Ascending aorta (tissue), 2 donors: ENCODE measurements at regions not wholly inside any gene's neighbourhood (a gene's known extent, or its start where the extent isn't known, plus 50 kb on each side); places are given as distances from the start of the nearest gene placed in this dataset.
A peak's percentile ranks its signal among the peaks of the same experiment; 100 is the strongest.

Experiments
- DNase-seq, 2 donors: peaks; one replicate each; pipeline ENCODE4 v3.0.0-alpha.2; 2019; ENCODE audit warnings: low spot score in 2 of 2
- H3K27ac ChIP-seq, 2 donors: fragments of 200-600 bp; sonication (generic); one replicate each; pipeline ENCODE4 v1.5.1; 2016 to 2017; ENCODE audit warnings: mild to moderate bottlenecking in 1 of 2
- H3K27me3 ChIP-seq: fragments of 200-600 bp; sonication (generic); one replicate; pipeline ENCODE4 v1.5.1; 2017
- H3K36me3 ChIP-seq, 2 donors: fragments of 200-600 bp; sonication (generic); one replicate each; pipeline ENCODE4 v1.5.1; 2016
- H3K4me1 ChIP-seq, 2 donors: fragments of 200-600 bp; sonication (generic); one replicate each; pipeline ENCODE4 v1.5.1; 2016 to 2017; ENCODE audit warnings: mild to moderate bottlenecking in 1 of 2
- H3K4me3 ChIP-seq, 2 donors: fragments of 200-600 bp; sonication (generic); one replicate each; pipeline ENCODE4 v1.5.1; 2016 to 2017; ENCODE audit warnings: mild to moderate bottlenecking in 1 of 2
- H3K9me3 ChIP-seq, 2 donors: fragments of 200-600 bp; sonication (generic); one replicate each; pipeline ENCODE4 v1.5.1; 2016
- intact Hi-C: fragments of 100-400 bp; cut with DNase I; formaldehyde crosslinking; loops from one replicate; pipeline ENCODE4 v1.15.1; 2023
- TF ChIP-seq, protein P1 (sequence below), 3 experiments: fragments of 200-600 bp in 2 of 3; fragments of 450-650 bp in 1 of 3; sonication (generic) in 2 of 3; IDR thresholded peaks; one replicate each; pipeline ENCODE4 v1.5.1; 2016 to 2019; ENCODE audit warnings: antibody characterized with exemption in 3 of 3, mild to moderate bottlenecking in 1 of 3, moderate library complexity in 1 of 3

- intact Hi-C loops: loop anchor here (5.0 kb wide), 2 partner anchors 63 to 467 kb away; no protein-coding TSS in a partner anchor
- H3K4me1 ChIP-seq: no peaks in the 10 kb centered on the region
- no peaks in the 10 kb centered on the region for H3K27me3 ChIP-seq
- H3K27ac ChIP-seq: peak overlapping the region; percentile 5 to 59
- H3K4me3 ChIP-seq: no peak overlapping the region
- TF ChIP-seq, protein P1, sequence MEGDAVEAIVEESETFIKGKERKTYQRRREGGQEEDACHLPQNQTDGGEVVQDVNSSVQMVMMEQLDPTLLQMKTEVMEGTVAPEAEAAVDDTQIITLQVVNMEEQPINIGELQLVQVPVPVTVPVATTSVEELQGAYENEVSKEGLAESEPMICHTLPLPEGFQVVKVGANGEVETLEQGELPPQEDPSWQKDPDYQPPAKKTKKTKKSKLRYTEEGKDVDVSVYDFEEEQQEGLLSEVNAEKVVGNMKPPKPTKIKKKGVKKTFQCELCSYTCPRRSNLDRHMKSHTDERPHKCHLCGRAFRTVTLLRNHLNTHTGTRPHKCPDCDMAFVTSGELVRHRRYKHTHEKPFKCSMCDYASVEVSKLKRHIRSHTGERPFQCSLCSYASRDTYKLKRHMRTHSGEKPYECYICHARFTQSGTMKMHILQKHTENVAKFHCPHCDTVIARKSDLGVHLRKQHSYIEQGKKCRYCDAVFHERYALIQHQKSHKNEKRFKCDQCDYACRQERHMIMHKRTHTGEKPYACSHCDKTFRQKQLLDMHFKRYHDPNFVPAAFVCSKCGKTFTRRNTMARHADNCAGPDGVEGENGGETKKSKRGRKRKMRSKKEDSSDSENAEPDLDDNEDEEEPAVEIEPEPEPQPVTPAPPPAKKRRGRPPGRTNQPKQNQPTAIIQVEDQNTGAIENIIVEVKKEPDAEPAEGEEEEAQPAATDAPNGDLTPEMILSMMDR (IDR thresholded peaks at IDR 0.05): no peak
- no peaks in the 10 kb centered on the region for H3K36me3 ChIP-seq
- DNase-seq: no peak
- no peaks in the 10 kb centered on the region for H3K9me3 ChIP-seq
These were observed 471.0 kb downstream of the COL12A1 start for GRCh38 chr6:74734901-74735300.

DNA sequence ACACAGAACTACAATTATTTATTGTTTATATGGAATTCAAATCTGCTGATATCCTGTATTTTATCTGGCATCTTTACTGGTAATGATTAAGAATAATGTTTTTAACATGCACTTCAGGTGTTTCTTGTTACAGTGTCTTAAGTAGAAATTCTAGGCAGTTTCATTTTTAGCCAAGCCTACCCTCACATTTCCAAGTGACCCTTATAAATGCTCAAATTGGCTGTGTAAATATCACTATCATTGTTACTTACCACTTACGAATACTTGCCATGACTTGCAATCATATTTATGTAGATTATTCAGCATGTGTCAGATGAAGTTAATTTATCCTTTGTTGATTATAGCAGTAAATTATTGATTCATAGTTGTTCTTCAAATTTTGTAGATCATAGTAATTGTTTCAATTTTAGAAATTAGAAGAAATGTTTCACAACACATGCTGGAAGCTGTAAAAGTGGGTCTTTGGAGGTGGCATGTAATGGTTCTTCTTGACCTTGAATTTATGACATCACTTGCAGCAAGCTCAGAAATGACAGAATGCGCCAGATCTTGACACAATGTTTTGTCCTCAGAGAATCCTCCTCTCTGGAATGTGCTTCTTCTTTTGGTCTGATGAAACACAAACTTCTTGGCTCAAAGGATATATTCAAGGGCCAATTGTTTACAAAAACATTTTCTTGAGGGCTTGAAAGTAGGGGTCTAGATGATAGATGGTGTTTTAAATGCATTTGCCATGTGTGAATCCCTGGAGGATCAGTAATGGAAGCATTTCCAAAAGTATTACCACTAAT, 471.8 kb downstream of the COL12A1 start:
- Histone ChIP-seq H3K4me3 (no peak overlapping the region), H3K27me3 (no peaks in the 10 kb centered on the region), H3K36me3 (no peaks in the 10 kb centered on the region), H3K4me1 (no peaks in the 10 kb centered on the region), H3K9me3 (no peaks in the 10 kb centered on the region), H3K27ac (peak overlapping the region in 1 of 2 donors; percentile 59)
- intact Hi-C loops: loop anchor here (2.0 to 5.0 kb wide), 2 partner anchors 62 to 127 kb away; no protein-coding TSS in a partner anchor
- TF ChIP-seq, protein P1 (IDR thresholded peaks at IDR 0.05): no peak
- no peak for DNase-seq

DNA sequence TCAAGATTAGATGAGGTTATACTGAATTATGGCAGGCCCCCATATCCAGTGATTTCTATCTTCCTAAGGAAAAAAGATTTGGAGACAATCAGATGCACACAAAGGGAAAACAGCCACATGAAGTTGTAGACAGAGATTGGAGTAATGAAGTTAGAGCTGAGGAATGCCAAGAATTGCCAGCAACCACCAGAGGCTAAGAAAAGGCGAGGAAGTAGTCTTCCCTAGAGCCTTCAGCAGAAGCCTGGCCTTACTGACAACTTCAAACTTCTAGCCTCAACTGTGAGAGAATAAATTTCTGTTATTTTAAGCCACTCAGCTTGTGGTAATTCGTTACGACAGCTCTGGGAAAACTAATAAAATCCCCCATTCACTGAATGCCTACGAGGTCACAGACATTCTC, 473.9 kb downstream of the COL12A1 start:
- no peak overlapping the region for H3K4me3 ChIP-seq
- no peak overlapping the region for H3K27ac ChIP-seq
- no peaks in the 10 kb centered on the region for H3K36me3 ChIP-seq
- intact Hi-C loops: loop anchor here (2.0 to 5.0 kb wide), 2 partner anchors 60 to 125 kb away; no protein-coding TSS in a partner anchor
- no peaks in the 10 kb centered on the region for H3K9me3 ChIP-seq
- TF ChIP-seq, protein P1 (IDR thresholded peaks at IDR 0.05): no peak
- DNase-seq: no peak
- no peaks in the 10 kb centered on the region for H3K27me3 ChIP-seq
- no peaks in the 10 kb centered on the region for H3K4me1 ChIP-seq

- no peak for DNase-seq
- Histone ChIP-seq H3K9me3 (no peaks in the 10 kb centered on the region), H3K27ac (no peak overlapping the region), H3K4me3 (no peak overlapping the region), H3K27me3 (no peaks in the 10 kb centered on the region), H3K4me1 (no peaks in the 10 kb centered on the region), H3K36me3 (no peaks in the 10 kb centered on the region)
- TF ChIP-seq, protein P1 (IDR thresholded peaks at IDR 0.05): no peak
- intact Hi-C loops: loop anchor here (5.0 kb wide), 1 partner anchor 59 kb away; no protein-coding TSS in a partner anchor
These were observed 474.6 kb downstream of the COL12A1 start for GRCh38 chr6:74731204-74731603.

- intact Hi-C loops: no loop called here
- TF ChIP-seq, protein P1 (IDR thresholded peaks at IDR 0.05): no peak
These were observed 484.9 kb downstream of the COL12A1 start for GRCh38 chr6:74720923-74721322.

More at GRCh38 chr6:74720923-74721322, 484.9 kb downstream of the COL12A1 start:
- Histone ChIP-seq H3K27me3 (no peaks in the 10 kb centered on the region), H3K27ac (no peak overlapping the region), H3K4me3 (no peak overlapping the region), H3K9me3 (peaks cover 3 to 15% of the 10 kb centered on the region in 2 donors), H3K36me3 (no peaks in the 10 kb centered on the region), H3K4me1 (no peaks in the 10 kb centered on the region)
- DNase-seq: no peak
